CD4-positive, CD25-positive, alpha-beta regulatory T cell (primary cell): ENCODE measurements at regions not wholly inside any gene's neighbourhood (a gene's known extent, or its start where the extent isn't known, plus 50 kb on each side); places are given as distances from the start of the nearest gene placed in this dataset.

ENCODE experiments used
- ATAC-seq, 2 donors: fragments of 150-1000 bp; cut with Tn5 transposase; one replicate each; pipeline ENCODE4 v1.10.0; 2021; ENCODE audit warnings: low read depth in 2 of 2, moderate number of reproducible peaks in 2 of 2, moderate library complexity in 1 of 2
- DNase-seq, 3 donors: peaks; one replicate each; pipeline versions ENCODE4 v3.0.0 to v3.0.0-alpha.2; 2012 to 2022; ENCODE audit warnings: mixed read lengths in 1 of 3
- H3K27ac ChIP-seq: one replicate; pipeline ENCODE4 v1.7.0; 2013; ENCODE audit warnings: mild to moderate bottlenecking, low read length; ENCODE audit not compliant: insufficient read depth, poor library complexity, severe bottlenecking
- H3K27me3 ChIP-seq: one replicate; pipeline ENCODE4 v1.7.0; 2013; ENCODE audit warnings: low read length; ENCODE audit not compliant: control insufficient read depth, insufficient read depth
- H3K36me3 ChIP-seq: one replicate; pipeline ENCODE4 v1.7.0; 2013; ENCODE audit warnings: mild to moderate bottlenecking, low read length, moderate library complexity; ENCODE audit not compliant: control insufficient read depth, insufficient read depth
- H3K4me1 ChIP-seq: 2 replicates; pipeline ENCODE4 v1.7.0; 2013; ENCODE audit warnings: mild to moderate bottlenecking, low read length; ENCODE audit not compliant: insufficient read depth, control insufficient read depth, poor library complexity, severe bottlenecking
- H3K4me3 ChIP-seq: one replicate; pipeline ENCODE4 v1.7.0; 2013; ENCODE audit warnings: low read depth, mild to moderate bottlenecking, low read length, moderate library complexity
- H3K9me3 ChIP-seq, 2 experiments: 1 replicate in 1 of 2; 2 replicates in 1 of 2; pipeline ENCODE4 v1.7.0; 2013; ENCODE audit warnings: low read length in 2 of 2, mild to moderate bottlenecking in 1 of 2, moderate library complexity in 1 of 2; ENCODE audit not compliant: control insufficient read depth in 2 of 2
- H3K27ac Mint-ChIP-seq, 3 donors: one replicate each; pipeline ENCODE4 v1.8.0; 2020 to 2022; ENCODE audit warnings: mild to moderate bottlenecking in 3 of 3, mixed read lengths in 3 of 3, moderate library complexity in 2 of 3
- H3K27me3 Mint-ChIP-seq: one replicate; pipeline ENCODE4 v1.8.0; 2022; ENCODE audit warnings: mild to moderate bottlenecking, mixed read lengths
- H3K36me3 Mint-ChIP-seq: one replicate; pipeline ENCODE4 v1.8.0; 2020; ENCODE audit warnings: mixed read lengths
- H3K4me1 Mint-ChIP-seq, 4 donors: one replicate each; pipeline ENCODE4 v1.8.0; 2020 to 2022; ENCODE audit warnings: mixed read lengths in 4 of 4, mild to moderate bottlenecking in 1 of 4
- H3K4me3 Mint-ChIP-seq, 4 donors: one replicate each; pipeline ENCODE4 v1.8.0; 2020 to 2022; ENCODE audit warnings: mild to moderate bottlenecking in 4 of 4, mixed read lengths in 4 of 4, moderate library complexity in 3 of 4
- H3K9me3 Mint-ChIP-seq, 7 donors: one replicate each; pipeline ENCODE4 v1.8.0; 2020 to 2022; ENCODE audit warnings: mixed read lengths in 7 of 7, mild to moderate bottlenecking in 3 of 7, moderate library complexity in 2 of 7

DNA sequence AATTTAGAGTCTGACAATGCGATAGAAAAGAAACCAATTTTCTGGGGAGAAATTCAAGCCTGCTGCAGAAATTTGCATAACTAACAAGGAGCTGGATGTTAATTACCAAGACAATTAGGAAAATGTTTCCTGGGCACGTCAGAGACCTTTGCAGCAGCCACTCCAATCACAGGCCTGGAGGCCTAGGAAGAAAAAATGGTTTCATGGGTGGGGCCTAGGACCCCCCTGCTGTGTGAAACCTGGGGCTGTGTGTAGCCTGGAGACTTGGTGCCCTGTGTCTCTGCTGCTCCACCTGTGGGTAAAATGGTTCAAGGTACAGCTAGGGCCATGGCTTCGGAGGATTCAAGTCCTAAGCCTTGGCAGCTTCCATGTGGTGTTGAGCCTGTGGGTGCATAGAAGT lies 837.9 kb downstream of the OTOL1 start:
- H3K4me1 Mint-ChIP-seq = no peaks in the 10 kb centered on the region
- DNase-seq (no peak), ATAC-seq (no peak)
- peaks cover 0 to 29% (median 4%) of the 10 kb centered on the region in 7 donors for H3K9me3 Mint-ChIP-seq
- H3K4me3 ChIP-seq = no peak overlapping the region
- no peak overlapping the region for H3K27ac ChIP-seq
- H3K36me3 Mint-ChIP-seq = no peaks in the 10 kb centered on the region
- no peaks in the 10 kb centered on the region for H3K36me3 ChIP-seq
- no peaks in the 10 kb centered on the region for H3K27me3 ChIP-seq
- H3K27me3 Mint-ChIP-seq = no peaks in the 10 kb centered on the region
- peak overlapping the region in 1 of 3 donors; percentile 29 for H3K27ac Mint-ChIP-seq
- no peak overlapping the region for H3K4me3 Mint-ChIP-seq
- H3K9me3 ChIP-seq = peaks cover 2 to 4% of the 10 kb centered on the region in 2 experiments
- no peaks in the 10 kb centered on the region for H3K4me1 ChIP-seq

GRCh38 chr3:162337630-162338029 lies 841.0 kb downstream of the OTOL1 start:
- Histone ChIP-seq H3K4me3 (no peak overlapping the region), H3K27ac (no peak overlapping the region), H3K36me3 (no peaks in the 10 kb centered on the region), H3K9me3 (peaks cover 0 to 4% of the 10 kb centered on the region in 2 experiments), H3K4me1 (no peaks in the 10 kb centered on the region), H3K27me3 (no peaks in the 10 kb centered on the region)
- Mint-ChIP-seq H3K27ac (no peak overlapping the region), H3K4me3 (no peak overlapping the region), H3K9me3 (peaks cover 0 to 24% (median 3%) of the 10 kb centered on the region in 7 donors), H3K4me1 (no peaks in the 10 kb centered on the region), H3K36me3 (no peaks in the 10 kb centered on the region), H3K27me3 (no peaks in the 10 kb centered on the region)
- no peak for ATAC-seq
- no peak for DNase-seq

DNA sequence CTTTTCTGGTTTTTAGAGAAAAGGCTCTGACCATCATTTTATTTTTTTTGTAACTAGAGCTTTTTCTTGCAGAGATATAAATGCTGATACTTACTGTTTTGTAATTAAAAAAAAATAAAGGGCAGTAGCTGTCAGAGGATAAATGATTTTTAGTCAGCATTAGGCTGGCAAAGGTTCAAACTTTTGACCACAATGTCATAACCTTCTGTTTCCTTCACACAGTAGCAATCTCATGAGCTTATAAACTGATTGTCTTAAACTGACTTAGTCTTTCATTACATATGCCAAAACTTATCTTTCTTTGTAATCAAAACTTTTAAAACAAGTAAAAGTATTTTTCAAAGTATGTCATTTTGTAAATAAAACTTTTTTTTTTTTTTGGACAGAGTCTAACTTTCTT lies 841.9 kb downstream of the OTOL1 start:
- no peaks in the 10 kb centered on the region for H3K36me3 ChIP-seq
- no peak overlapping the region for H3K27ac ChIP-seq
- H3K27me3 ChIP-seq = no peaks in the 10 kb centered on the region
- H3K4me1 Mint-ChIP-seq = no peaks in the 10 kb centered on the region
- no peaks in the 10 kb centered on the region for H3K36me3 Mint-ChIP-seq
- H3K4me3 ChIP-seq = no peak overlapping the region
- peaks cover 0 to 18% (median 2%) of the 10 kb centered on the region in 7 donors for H3K9me3 Mint-ChIP-seq
- H3K4me3 Mint-ChIP-seq = no peak overlapping the region
- no peaks in the 10 kb centered on the region for H3K4me1 ChIP-seq
- ATAC-seq (no peak), DNase-seq (no peak)
- no peaks in the 10 kb centered on the region for H3K27me3 Mint-ChIP-seq
- H3K27ac Mint-ChIP-seq = no peak overlapping the region
- peaks cover 0 to 4% of the 10 kb centered on the region in 2 experiments for H3K9me3 ChIP-seq

GRCh38 chr3:162348912-162349311 lies 852.3 kb downstream of the OTOL1 start:
- H3K4me3 Mint-ChIP-seq = no peak overlapping the region
- DNase-seq (no peak), ATAC-seq (no peak)
- H3K4me1 ChIP-seq = no peaks in the 10 kb centered on the region
- no peaks in the 10 kb centered on the region for H3K9me3 ChIP-seq
- peaks cover 0 to 12% (median 1%) of the 10 kb centered on the region in 7 donors for H3K9me3 Mint-ChIP-seq
- no peak overlapping the region for H3K27ac Mint-ChIP-seq
- no peaks in the 10 kb centered on the region for H3K27me3 ChIP-seq
- H3K36me3 ChIP-seq = no peaks in the 10 kb centered on the region
- H3K4me1 Mint-ChIP-seq = no peaks in the 10 kb centered on the region
- no peak overlapping the region for H3K4me3 ChIP-seq
- no peaks in the 10 kb centered on the region for H3K27me3 Mint-ChIP-seq
- H3K27ac ChIP-seq = no peak overlapping the region
- no peaks in the 10 kb centered on the region for H3K36me3 Mint-ChIP-seq

DNA sequence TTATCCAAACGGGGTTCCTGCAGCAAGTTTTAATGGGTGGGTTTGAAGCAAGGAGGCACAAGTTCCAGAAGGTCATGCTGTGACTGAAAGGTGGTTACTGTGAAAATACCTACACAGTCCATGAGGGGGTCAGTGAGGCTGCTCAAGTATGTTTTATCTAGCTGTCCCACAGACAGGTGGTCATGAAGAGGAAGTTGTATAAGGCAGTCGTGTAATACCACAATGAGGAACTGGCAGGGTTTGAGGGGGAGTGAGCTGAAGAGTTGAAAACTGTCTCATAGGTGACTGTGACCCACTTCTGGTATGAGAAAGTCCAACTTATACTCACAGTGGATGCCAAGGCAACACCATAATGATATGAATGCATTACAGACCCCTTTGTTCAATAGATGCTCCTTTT lies 856.8 kb downstream of the OTOL1 start:
- ATAC-seq (no peak), DNase-seq (no peak)
- Mint-ChIP-seq H3K27ac (no peak overlapping the region), H3K4me1 (no peaks in the 10 kb centered on the region), H3K4me3 (no peak overlapping the region), H3K9me3 (peaks cover 0 to 13% (median 2%) of the 10 kb centered on the region in 7 donors), H3K27me3 (no peaks in the 10 kb centered on the region), H3K36me3 (no peaks in the 10 kb centered on the region)
- Histone ChIP-seq H3K9me3 (peaks cover 0 to 3% of the 10 kb centered on the region in 2 experiments), H3K27ac (no peak overlapping the region), H3K4me1 (no peaks in the 10 kb centered on the region), H3K36me3 (no peaks in the 10 kb centered on the region), H3K4me3 (no peak overlapping the region), H3K27me3 (no peaks in the 10 kb centered on the region)

- Mint-ChIP-seq H3K27me3 (no peaks in the 10 kb centered on the region), H3K36me3 (no peaks in the 10 kb centered on the region), H3K9me3 (peaks cover 0 to 18% (median 3%) of the 10 kb centered on the region in 7 donors), H3K4me3 (no peak overlapping the region), H3K27ac (no peak overlapping the region), H3K4me1 (no peaks in the 10 kb centered on the region)
- Histone ChIP-seq H3K4me1 (no peaks in the 10 kb centered on the region), H3K4me3 (no peak overlapping the region), H3K9me3 (peaks cover 0 to 3% of the 10 kb centered on the region in 2 experiments), H3K36me3 (no peaks in the 10 kb centered on the region), H3K27ac (no peak overlapping the region), H3K27me3 (no peaks in the 10 kb centered on the region)
- ATAC-seq (no peak), DNase-seq (no peak)
These were observed 857.7 kb downstream of the OTOL1 start for GRCh38 chr3:162354356-162354755.

GRCh38 chr3:162365066-162365719 lies 868.6 kb downstream of the OTOL1 start:
- H3K27ac ChIP-seq = no peak overlapping the region
- DNase-seq (no peak), ATAC-seq (no peak)
- H3K4me1 Mint-ChIP-seq = no peaks in the 10 kb centered on the region
- no peak overlapping the region for H3K27ac Mint-ChIP-seq
- H3K27me3 ChIP-seq = no peaks in the 10 kb centered on the region
- H3K4me3 Mint-ChIP-seq = no peak overlapping the region
- no peak overlapping the region for H3K4me3 ChIP-seq
- H3K4me1 ChIP-seq = no peaks in the 10 kb centered on the region
- H3K9me3 ChIP-seq = peaks cover 0 to 4% of the 10 kb centered on the region in 2 experiments
- H3K27me3 Mint-ChIP-seq = no peaks in the 10 kb centered on the region
- no peaks in the 10 kb centered on the region for H3K36me3 Mint-ChIP-seq
- H3K9me3 Mint-ChIP-seq = peaks cover 0 to 6% (median 2%) of the 10 kb centered on the region in 7 donors
- H3K36me3 ChIP-seq = no peaks in the 10 kb centered on the region

DNA sequence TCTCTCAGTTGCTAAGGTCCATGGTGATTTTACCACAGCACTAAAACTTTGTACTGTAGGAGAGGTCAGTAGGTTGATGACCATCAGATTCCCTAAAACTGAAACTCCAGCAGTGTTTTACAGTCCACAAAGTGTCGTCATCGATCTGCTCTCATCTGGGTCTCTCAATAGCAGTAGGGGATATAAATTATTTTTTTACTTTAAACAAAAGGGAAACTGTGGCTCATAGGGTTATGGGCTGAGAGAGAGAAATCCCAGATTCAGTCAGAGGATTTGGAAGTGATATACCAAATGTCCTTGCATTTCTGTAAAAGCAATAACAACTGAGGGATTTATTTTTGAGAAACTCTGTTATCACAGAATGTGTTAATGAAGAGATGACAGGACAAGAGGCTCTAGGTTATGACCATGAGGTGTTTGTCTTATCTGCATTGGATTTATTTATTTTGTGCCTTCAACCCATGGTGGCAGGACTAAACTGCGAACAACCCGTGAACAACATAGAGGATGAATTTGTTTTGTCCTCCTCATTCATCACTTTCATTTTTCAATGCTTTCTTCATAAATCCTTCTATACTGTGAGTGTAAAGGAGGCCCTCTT lies 869.7 kb downstream of the OTOL1 start:
- Mint-ChIP-seq H3K4me3 (no peak overlapping the region), H3K36me3 (no peaks in the 10 kb centered on the region), H3K27ac (no peak overlapping the region), H3K27me3 (no peaks in the 10 kb centered on the region), H3K4me1 (no peaks in the 10 kb centered on the region), H3K9me3 (peaks cover 0 to 6% (median 0%) of the 10 kb centered on the region in 7 donors)
- Histone ChIP-seq H3K27me3 (no peaks in the 10 kb centered on the region), H3K36me3 (no peaks in the 10 kb centered on the region), H3K9me3 (peaks cover 0 to 4% of the 10 kb centered on the region in 2 experiments), H3K27ac (no peak overlapping the region), H3K4me3 (no peak overlapping the region), H3K4me1 (no peaks in the 10 kb centered on the region)
- DNase-seq (no peak), ATAC-seq (no peak)
